A673 (cell line): ENCODE measurements at regions not wholly inside any gene's neighbourhood (a gene's known extent, or its start where the extent isn't known, plus 50 kb on each side); places are given as distances from the start of the nearest gene placed in this dataset.

Experiments
- BruUV-seq: library from RNA; stranded (reverse); fragments of 400-500 nt; replicated peaks from 2 replicates; lab custom pipeline; 2021; lab: Mats Ljungman, UMichigan
- CTCF ChIA-PET: fragments of 300-600 bp; sonication (Branson Sonifier 250); formaldehyde crosslinking; loops from one replicate; lab custom pipeline; 2022; ENCODE audit warnings: antibody characterized with exemption; lab: Charles Lee
- POLR2A ChIA-PET: fragments of 300-600 bp; sonication (Branson Sonifier 250); formaldehyde crosslinking; loops from one replicate; lab custom pipeline; 2022; ENCODE audit warnings: antibody characterized with exemption; ENCODE audit not compliant: low non-redundant PET; lab: Charles Lee
- DNase-seq: peaks from one replicate; pipeline ENCODE4 v3.0.0-alpha.2; 2015; ENCODE audit warnings: low spot score
- H3K27ac ChIP-seq: fragments of 200-600 bp; sonication (generic); 2 replicates; pipeline ENCODE4 v1.5.1; 2016; ENCODE audit warnings: mixed run types, low read depth, mild to moderate bottlenecking, mixed read lengths, antibody characterized with exemption, low read length; ENCODE audit not compliant: poor library complexity, severe bottlenecking
- H3K27me3 ChIP-seq: fragments of 200-600 bp; sonication (generic); replicated peaks from 2 replicates; pipeline ENCODE4 v1.6.1; 2017; ENCODE audit warnings: mixed run types, low read depth, mild to moderate bottlenecking, mixed read lengths, antibody characterized with exemption, low read length; ENCODE audit not compliant: insufficient read depth, poor library complexity
- H3K36me3 ChIP-seq: fragments of 200-600 bp; sonication (generic); 2 replicates; pipeline ENCODE4 v1.6.1; 2016; ENCODE audit warnings: mixed run types, mild to moderate bottlenecking, mixed read lengths, antibody characterized with exemption, low read length; ENCODE audit not compliant: insufficient read depth, poor library complexity, severe bottlenecking
- H3K4me1 ChIP-seq: fragments of 200-600 bp; sonication (generic); 2 replicates; pipeline ENCODE4 v1.6.1; 2017; ENCODE audit warnings: mixed run types, mild to moderate bottlenecking, mixed read lengths, antibody characterized with exemption, low read length; ENCODE audit not compliant: insufficient read depth, poor library complexity, severe bottlenecking
- H3K4me3 ChIP-seq: fragments of 200-600 bp; sonication (generic); 2 replicates; pipeline ENCODE4 v1.5.1; 2016; ENCODE audit warnings: low read depth, mixed run types, mild to moderate bottlenecking, mixed read lengths, low read length; ENCODE audit not compliant: poor library complexity, severe bottlenecking
- H3K9me3 ChIP-seq: fragments of 200-600 bp; sonication (generic); 2 replicates; pipeline ENCODE4 v1.6.1; 2016; ENCODE audit warnings: mixed run types, low read depth, mild to moderate bottlenecking, mixed read lengths, antibody characterized with exemption, low read length; ENCODE audit not compliant: poor library complexity, severe bottlenecking
- CTCF ChIP-seq: fragments of 300-800, 200-600 bp; sonication (generic); conservative IDR thresholded peaks from 2 replicates; pipeline ENCODE4 v1.5.1; 2017; ENCODE audit warnings: low read depth, mild to moderate bottlenecking, antibody characterized with exemption, low read length, moderate library complexity, mixed read lengths
- EZH2 ChIP-seq: fragments of 200-600 bp; sonication (generic); IDR thresholded peaks from 2 replicates; pipeline ENCODE4 v1.6.1; 2017; ENCODE audit warnings: borderline replicate concordance, low read depth, mild to moderate bottlenecking, mixed read lengths, antibody characterized with exemption, low read length; ENCODE audit not compliant: poor library complexity, severe bottlenecking
- intact Hi-C: fragments of 100-400 bp; cut with micrococcal nuclease; formaldehyde crosslinking; loops from one replicate; pipeline ENCODE4 v1.10.0; 2022; ENCODE audit not compliant: unreplicated experiment

GRCh38 chr12:83515306-83516026 is 828.8 kb downstream of the TMTC2 start:
- TF ChIP-seq EZH2 (no peak), CTCF (no peak)
- CTCF ChIA-PET, result no interaction called here
- intact Hi-C loops, result no loop called here

GRCh38 chr12:83514372-83514771 is 827.7 kb downstream of the TMTC2 start:
- BruUV-seq, result no TSS peak
- ChIA-PET POLR2A (no interaction called here), CTCF (no interaction called here)
- no peak for DNase-seq
- TF ChIP-seq CTCF (no peak), EZH2 (no peak)
- Histone ChIP-seq H3K4me3 (no peak overlapping the region), H3K9me3 (no peaks in the 10 kb centered on the region), H3K27me3 (no peaks in the 10 kb centered on the region), H3K27ac (no peak overlapping the region), H3K36me3 (no peaks in the 10 kb centered on the region), H3K4me1 (no peaks in the 10 kb centered on the region)
- intact Hi-C loops, result no loop called here

More at GRCh38 chr12:83515306-83516026, 828.8 kb downstream of the TMTC2 start:
- H3K4me3 ChIP-seq, result no peak overlapping the region
- BruUV-seq, result no TSS peak
- POLR2A ChIA-PET, result no interaction called here
- H3K4me1 ChIP-seq, result no peaks in the 10 kb centered on the region
- no peaks in the 10 kb centered on the region for H3K36me3 ChIP-seq
- H3K27ac ChIP-seq, result no peak overlapping the region
- no peaks in the 10 kb centered on the region for H3K27me3 ChIP-seq
- DNase-seq, result no peak
- no peaks in the 10 kb centered on the region for H3K9me3 ChIP-seq

GRCh38 chr12:83506841-83507240 is 820.1 kb downstream of the TMTC2 start:
- no peak for TF ChIP-seq CTCF
- no peak for TF ChIP-seq EZH2
- Histone ChIP-seq H3K4me3 (no peak overlapping the region), H3K9me3 (no peaks in the 10 kb centered on the region), H3K27me3 (no peaks in the 10 kb centered on the region), H3K4me1 (no peaks in the 10 kb centered on the region), H3K36me3 (no peaks in the 10 kb centered on the region), H3K27ac (no peak overlapping the region)
- no peak for DNase-seq
- CTCF ChIA-PET, result no interaction called here
- POLR2A ChIA-PET, result no interaction called here
- BruUV-seq, result no TSS peak
- intact Hi-C loops, result no loop called here
